Activated CD8-positive, alpha-beta memory T cell treated with anti-CD3 and anti-CD28 coated beads for 4 hours (primary cell): ENCODE measurements at regions not wholly inside any gene's neighbourhood (a gene's known extent, or its start where the extent isn't known, plus 50 kb on each side); places are given as distances from the start of the nearest gene placed in this dataset.

Experiments used
- DNase-seq, 2 donors: peaks; one replicate each; pipeline ENCODE4 v3.0.0-alpha.2; 2020; ENCODE audit warnings: low read depth in 2 of 2

DNA sequence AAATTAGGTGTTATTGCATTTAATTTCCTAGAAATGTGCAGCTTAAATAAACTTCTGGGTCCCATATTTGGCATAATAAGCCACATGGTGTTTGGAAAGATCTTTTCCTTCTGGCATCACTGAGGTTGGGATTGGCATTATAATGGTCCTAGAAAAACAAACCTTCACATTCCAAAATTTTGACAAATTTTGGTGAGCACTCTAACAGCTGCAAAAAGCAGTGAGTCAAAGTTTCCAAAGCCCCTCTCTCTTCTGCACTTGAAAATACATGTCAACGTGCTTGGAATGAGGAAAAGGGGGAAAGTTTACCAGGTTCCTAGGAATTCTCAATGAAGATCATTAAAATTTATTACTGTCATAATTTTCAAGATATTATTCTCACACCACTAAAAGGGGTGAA lies 77.8 kb upstream of the STK17B start:
- DNase-seq, result no peak

GRCh38 chr2:196249860-196250259 lies 78.5 kb upstream of the STK17B start:
- DNase-seq, result no peak

GRCh38 chr2:196251132-196251531 lies 79.8 kb upstream of the STK17B start:
- DNase-seq, result no peak

GRCh38 chr2:196252408-196253115 lies 81.2 kb upstream of the STK17B start:
- no peak for DNase-seq

DNA sequence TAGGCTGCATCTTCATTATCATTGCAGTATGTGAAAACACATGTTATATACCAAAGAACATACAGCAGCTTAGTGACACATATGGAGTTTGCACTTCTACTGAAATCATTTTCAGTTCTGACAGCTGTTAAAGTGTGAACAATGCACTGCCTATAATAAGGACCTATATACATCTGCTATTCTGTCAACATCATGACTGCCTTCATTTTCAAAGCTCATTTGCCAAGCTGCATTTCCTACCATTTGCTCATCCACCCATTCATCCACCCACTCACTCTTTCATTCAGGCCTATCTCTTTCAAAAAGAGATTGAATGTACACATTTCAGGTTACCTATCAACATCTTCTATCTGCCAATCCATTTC lies 81.7 kb upstream of the STK17B start:
- no peak for DNase-seq

- DNase-seq, result no peak
Observed at GRCh38 chr2:196256585-196256984, 85.2 kb upstream of the STK17B start.

DNA sequence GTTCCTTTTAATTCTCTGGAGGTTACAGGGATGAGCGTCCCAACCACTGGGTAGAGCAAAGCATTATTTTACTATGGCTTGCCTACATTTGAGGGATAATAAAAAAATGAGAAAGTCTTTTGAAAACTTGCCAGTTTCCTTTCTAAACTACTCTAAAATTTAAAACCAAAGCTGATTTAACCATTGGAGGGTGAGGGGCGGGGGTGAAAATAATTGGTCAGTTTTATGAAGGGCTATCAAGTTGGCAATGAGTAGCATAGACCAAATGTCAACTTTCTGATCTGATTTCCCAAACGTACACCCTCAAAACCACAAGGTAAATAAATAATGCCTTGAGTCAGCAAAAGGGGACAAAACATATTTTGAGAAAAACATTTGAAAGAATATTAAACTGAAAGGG lies 85.7 kb upstream of the STK17B start:
- no peak for DNase-seq

DNA sequence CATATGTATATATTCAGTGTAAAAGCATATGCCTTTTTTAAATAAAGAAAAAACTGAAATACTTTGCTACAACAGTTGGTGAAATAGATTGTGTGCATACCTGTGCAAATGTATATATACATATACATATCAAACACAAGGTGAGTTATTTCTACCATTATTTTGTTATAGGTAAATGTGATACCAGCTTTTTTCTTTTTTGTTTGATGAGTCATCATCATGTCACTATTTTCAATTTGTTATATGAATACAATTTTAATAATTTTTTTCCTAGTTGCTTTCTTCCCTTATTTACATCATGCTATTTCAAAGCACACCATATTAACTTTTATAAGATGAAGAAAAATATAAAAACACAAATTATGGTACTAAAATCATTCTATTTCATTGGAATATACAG lies 87.0 kb upstream of the STK17B start:
- no peak for DNase-seq

GRCh38 chr2:196259507-196260481 lies 88.4 kb upstream of the STK17B start:
- DNase-seq, result peak in 1 of 2 donors; percentile 32

- no peak for DNase-seq
Observed at GRCh38 chr2:196260546-196260945, 89.2 kb upstream of the STK17B start.

GRCh38 chr2:196262606-196263005 lies 91.2 kb upstream of the STK17B start:
- no peak for DNase-seq

GRCh38 chr2:196263181-196263747 lies 91.9 kb upstream of the STK17B start:
- no peak for DNase-seq

DNA sequence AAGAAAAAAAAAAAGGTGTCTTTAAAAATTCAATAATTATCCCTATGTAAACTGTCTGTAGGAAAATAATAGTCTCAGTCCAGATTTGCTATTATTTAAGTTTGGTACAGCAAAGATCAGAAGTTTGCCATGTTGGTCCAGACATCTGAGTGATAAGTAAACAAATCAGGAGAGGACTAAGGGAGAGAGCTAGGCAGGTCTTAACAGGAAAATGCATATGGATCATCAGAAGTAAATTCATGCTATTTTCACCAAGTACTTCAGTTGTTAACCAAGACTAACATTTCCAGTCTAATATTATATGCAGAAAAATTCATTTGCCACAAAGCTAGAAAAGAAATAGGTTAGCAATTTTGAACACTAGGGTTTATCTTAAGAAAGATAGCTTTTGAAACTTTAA lies 95.0 kb upstream of the STK17B start:
- no peak for DNase-seq

- DNase-seq, result no peak
Observed at GRCh38 chr2:196266855-196267254, 95.5 kb upstream of the STK17B start.

- no peak for DNase-seq
Observed at GRCh38 chr2:196268025-196268424, 96.6 kb upstream of the STK17B start.

DNA sequence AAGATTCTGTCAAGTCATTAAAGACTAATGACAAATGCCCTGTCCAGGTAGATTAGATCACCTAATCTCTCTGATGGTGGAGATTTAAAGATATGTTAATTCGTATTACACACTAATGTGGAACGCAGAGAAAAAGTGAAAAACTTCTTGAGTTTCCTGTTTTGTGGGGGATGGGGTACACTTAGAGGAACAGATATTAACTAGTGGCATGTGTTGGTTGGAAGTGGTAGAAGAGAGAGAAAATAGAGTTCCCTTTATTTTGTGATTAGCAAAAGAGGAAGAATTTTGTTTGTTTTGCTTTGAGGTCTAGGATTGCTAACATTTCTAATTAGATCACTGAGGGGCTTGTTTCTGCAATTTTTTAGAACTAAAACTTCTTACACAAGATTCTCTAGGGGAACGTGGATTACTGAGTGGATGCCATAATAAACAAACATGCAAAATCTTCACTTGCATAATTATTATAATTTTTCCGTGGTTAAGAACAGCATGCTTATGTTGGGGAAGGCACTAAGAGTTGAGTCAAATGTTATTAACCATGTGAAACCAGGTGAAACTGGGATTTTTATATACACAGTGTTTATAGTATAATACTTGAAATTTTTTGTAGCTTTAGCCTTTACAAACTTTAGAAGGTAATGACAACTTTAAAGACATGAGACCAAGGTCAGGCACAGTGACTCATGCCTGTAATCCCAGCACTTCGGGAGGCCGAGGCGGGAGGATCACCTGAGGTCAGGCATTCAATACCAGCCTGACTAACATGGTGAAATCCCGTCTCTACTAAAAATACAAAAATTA lies 97.4 kb upstream of the STK17B start:
- no peak for DNase-seq

- no peak for DNase-seq
Observed at GRCh38 chr2:196271795-196272194, 100.4 kb upstream of the STK17B start.

DNA sequence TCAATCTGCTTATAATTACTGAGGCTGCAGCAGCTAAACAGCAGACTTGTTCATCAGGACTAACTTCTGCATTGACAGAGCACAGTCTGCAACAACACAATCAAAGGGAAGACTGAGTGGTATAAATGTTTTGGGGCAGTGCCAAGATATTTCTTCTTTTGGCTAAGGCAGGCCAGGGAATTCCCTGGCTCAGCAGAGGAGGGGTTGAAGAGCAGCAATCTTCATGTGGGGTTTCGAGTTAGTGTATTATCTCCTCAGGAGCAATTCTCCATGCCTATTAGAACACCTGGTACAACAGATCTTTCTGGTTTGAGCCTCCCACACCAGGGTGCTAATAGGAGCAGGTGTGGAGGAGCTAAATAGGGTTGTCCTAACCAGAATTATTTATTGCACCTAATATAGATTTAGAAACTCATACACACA lies 103.0 kb upstream of the STK17B start:
- DNase-seq, result no peak

DNA sequence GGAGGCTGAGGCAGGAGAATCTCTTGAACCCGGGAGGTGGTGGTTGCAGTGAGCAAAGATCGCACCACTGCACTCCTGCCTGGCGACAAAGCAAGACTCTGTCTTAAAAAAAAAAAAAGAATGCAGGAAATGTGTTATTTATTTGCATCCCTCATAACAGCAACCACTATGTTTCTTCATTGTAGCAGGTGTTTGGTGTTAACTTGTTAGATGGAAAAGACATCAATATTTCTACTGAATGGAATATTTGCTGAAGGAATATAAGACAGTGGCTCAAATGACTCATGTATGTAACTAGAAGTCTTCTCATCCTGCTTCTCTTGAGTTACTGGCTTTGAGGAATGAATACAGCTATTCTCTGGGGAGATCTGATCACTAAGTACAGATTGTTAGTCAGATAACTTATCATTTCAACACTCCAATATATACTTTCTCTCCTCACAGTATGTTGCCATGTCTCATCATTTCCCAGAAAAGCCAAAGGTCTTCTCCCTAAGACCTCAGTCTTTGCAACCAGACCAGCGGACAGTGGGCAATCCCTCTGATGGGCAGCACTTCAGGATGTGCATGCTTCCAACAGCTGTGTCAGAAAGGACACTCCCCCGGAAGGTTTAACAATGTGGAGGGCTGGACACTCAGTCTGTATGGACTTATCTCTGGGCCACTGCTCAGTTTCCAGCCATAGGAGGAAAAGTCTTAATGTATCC lies 104.4 kb upstream of the STK17B start:
- no peak for DNase-seq

DNA sequence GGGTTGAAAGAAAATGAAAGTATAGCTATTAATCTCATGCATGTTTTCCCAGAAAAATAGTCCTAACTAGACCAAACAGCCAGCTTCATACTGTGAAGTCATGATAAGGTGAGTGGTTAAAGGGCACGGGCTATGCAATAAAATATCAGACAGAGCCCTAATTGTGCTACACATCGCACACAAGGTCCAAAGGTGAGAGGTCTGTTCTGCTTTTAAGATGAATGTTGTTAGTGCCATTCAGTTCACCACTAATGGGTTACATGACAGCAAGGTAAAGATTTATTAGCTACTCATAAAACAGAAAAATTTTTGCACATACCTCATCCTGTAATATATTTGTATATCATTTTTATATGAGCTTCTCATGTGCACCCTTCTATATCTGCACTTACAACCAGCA lies 105.0 kb upstream of the STK17B start:
- DNase-seq, result no peak

- DNase-seq, result no peak
Observed at GRCh38 chr2:196277002-196277401, 105.6 kb upstream of the STK17B start.
